ENCODE measurements at regions not wholly inside any gene's neighbourhood (a gene's known extent, or its start where the extent isn't known, plus 50 kb on each side); places are given as distances from the start of the nearest gene placed in this dataset.
"Not testable (repeated sequence)": the region's sequence is repeated elsewhere in the genome, so short reads cannot be mapped to it uniquely, and the experiment has no call there.

GRCh38 chr2:78162202-78162601 lies 640.0 kb upstream of the LRRTM4 start:
- Mint-ChIP-seq H3K27ac (no peak overlapping the region), H3K4me1 (no peaks in the 10 kb centered on the region), H3K9me3 (peaks cover 19% of the 10 kb centered on the region), H3K36me3 (no peaks in the 10 kb centered on the region), H3K4me3 (no peak overlapping the region)
- DNase-seq (ENCODE audit: low spot score in 2 of 2) (no peak), ATAC-seq (no peak)

- H3K27ac Mint-ChIP-seq; H3K4me1 Mint-ChIP-seq; ATAC-seq; H3K4me3 Mint-ChIP-seq; DNase-seq (ENCODE audit: low spot score in 2 of 2); H3K36me3 Mint-ChIP-seq: not testable (repeated sequence)
- peaks cover 17% of the 10 kb centered on the region for H3K9me3 Mint-ChIP-seq
Observed at GRCh38 chr2:78172157-78172556, 650.0 kb upstream of the LRRTM4 start.

DNA sequence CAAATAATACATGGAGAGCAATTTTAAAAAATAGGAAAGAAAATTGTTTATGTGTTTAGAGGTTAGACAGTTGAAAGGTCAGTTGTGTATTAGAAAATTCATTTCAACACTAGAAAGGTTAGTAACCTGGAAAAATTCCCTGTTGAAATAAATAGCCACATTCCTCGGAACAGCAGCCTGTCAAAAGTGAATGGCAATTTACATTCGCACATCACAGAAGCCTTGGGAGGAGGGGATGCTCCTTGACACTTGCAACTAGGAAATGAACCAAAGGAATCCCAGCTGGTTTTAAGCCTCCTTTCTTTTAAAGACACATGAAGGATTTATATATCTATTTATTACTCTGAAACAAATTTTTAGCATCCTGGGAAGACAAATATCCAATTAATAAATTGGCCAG lies 653.5 kb upstream of the LRRTM4 start:
- H3K27ac Mint-ChIP-seq: no peak overlapping the region
- H3K36me3 Mint-ChIP-seq: no peaks in the 10 kb centered on the region
- no peak overlapping the region for H3K4me3 Mint-ChIP-seq
- ATAC-seq (no peak), DNase-seq (ENCODE audit: low spot score in 2 of 2) (no peak)
- H3K9me3 Mint-ChIP-seq: peaks cover 16% of the 10 kb centered on the region
- no peaks in the 10 kb centered on the region for H3K4me1 Mint-ChIP-seq

- H3K27ac Mint-ChIP-seq: no peak overlapping the region
- no peak overlapping the region for H3K4me3 Mint-ChIP-seq
- ATAC-seq (no peak), DNase-seq (ENCODE audit: low spot score in 2 of 2) (no peak)
- peaks cover 3% of the 10 kb centered on the region for H3K9me3 Mint-ChIP-seq
- H3K36me3 Mint-ChIP-seq: no peaks in the 10 kb centered on the region
- H3K4me1 Mint-ChIP-seq: no peaks in the 10 kb centered on the region
Observed at GRCh38 chr2:78201064-78201575, 678.9 kb upstream of the LRRTM4 start.

- H3K4me3 Mint-ChIP-seq: no peak overlapping the region
- ATAC-seq (no peak), DNase-seq (ENCODE audit: low spot score in 2 of 2) (no peak)
- H3K27ac Mint-ChIP-seq: no peak overlapping the region
- no peaks in the 10 kb centered on the region for H3K36me3 Mint-ChIP-seq
- H3K4me1 Mint-ChIP-seq: no peaks in the 10 kb centered on the region
- peaks cover 3% of the 10 kb centered on the region for H3K9me3 Mint-ChIP-seq
Observed at GRCh38 chr2:78202366-78202765, 680.2 kb upstream of the LRRTM4 start.

- no peaks in the 10 kb centered on the region for H3K4me1 Mint-ChIP-seq
- H3K9me3 Mint-ChIP-seq: peaks cover 3% of the 10 kb centered on the region
- DNase-seq (ENCODE audit: low spot score in 2 of 2) (no peak), ATAC-seq (no peak)
- no peak overlapping the region for H3K27ac Mint-ChIP-seq
- no peak overlapping the region for H3K4me3 Mint-ChIP-seq
- no peaks in the 10 kb centered on the region for H3K36me3 Mint-ChIP-seq
Observed at GRCh38 chr2:78202986-78203670, 681.0 kb upstream of the LRRTM4 start.

DNA sequence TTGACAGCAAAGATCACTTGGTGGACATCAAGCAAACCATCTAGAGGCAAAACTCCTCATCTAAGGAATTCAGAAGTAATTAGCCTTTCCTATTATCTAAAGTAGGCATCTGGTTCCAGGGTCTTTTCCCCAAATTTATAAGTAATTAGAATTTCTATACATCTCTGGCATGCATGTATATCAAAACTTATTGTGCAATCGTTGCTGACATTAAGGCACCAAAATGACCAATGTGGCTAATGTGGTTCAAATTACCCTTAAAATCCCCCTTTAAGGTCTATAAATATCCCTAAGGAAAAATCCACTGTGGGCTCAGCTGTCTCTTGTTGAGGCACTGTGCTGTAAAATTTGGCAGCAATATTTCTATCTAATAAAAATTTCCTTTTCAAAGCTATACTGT lies 695.9 kb upstream of the LRRTM4 start:
- H3K4me1 Mint-ChIP-seq: no peaks in the 10 kb centered on the region
- H3K27ac Mint-ChIP-seq: no peak overlapping the region
- DNase-seq (ENCODE audit: low spot score in 2 of 2) (no peak), ATAC-seq (no peak)
- no peaks in the 10 kb centered on the region for H3K36me3 Mint-ChIP-seq
- peaks cover 35% of the 10 kb centered on the region for H3K9me3 Mint-ChIP-seq
- no peak overlapping the region for H3K4me3 Mint-ChIP-seq

DNA sequence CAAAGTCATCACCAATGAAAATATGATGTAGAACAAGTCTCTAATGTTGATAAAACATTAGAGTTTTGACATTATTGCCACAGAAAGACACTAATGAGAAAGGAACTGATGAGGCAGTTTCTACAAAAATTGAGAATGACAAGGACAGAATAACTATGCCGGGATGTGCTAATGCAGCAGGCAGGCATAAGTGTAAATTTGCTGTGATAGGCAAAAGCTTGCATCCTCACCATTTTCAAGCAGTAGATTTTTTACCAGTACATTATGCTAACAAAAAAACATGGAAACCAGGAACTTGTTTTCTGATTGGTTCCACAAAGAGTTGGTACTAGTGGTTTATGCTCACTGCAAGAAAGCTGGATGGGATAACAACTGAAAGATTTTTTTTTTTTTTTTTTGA lies 715.5 kb upstream of the LRRTM4 start:
- no peak for ATAC-seq
- peaks cover 18% of the 10 kb centered on the region for H3K9me3 Mint-ChIP-seq
- H3K4me3 Mint-ChIP-seq: no peak overlapping the region
- DNase-seq (ENCODE audit: low spot score in 2 of 2): no peak
- no peaks in the 10 kb centered on the region for H3K36me3 Mint-ChIP-seq
- no peak overlapping the region for H3K27ac Mint-ChIP-seq
- H3K4me1 Mint-ChIP-seq: no peaks in the 10 kb centered on the region

DNA sequence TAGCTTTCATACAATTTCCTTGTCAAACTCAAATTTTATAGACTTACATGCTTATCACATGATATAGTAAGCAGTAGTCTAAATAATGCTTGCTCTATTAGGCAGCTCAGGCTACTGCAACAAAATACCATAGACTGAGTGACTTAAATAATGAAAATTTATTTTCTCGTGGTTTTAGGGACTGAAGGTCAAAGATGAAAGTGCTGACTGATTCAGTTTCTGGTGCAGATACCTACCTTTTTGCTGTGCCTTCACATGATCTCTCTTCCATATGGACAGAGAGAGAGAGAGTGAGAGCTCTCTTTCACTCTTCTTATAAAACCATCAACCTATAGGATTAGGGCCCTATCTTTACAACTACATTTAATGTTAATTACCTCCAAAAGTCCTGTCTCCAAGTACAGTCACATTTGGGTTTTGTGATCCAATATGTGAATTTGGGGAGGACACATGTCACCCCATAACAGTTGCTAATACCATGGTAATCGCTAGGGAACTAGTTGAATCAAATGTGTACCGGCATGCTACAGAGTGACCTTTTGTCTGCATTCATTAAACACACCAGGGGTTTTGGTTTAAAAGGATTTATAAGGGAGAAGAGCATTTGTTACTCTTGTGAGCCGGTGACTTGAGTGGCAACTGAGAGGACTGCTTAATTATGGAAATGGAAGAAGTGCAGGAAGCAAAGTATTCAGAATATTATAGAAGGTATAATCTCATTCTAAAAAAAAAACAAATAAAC lies 723.4 kb upstream of the LRRTM4 start:
- Mint-ChIP-seq H3K9me3 (peaks cover 8% of the 10 kb centered on the region), H3K4me3 (no peak overlapping the region), H3K27ac (no peak overlapping the region), H3K36me3 (no peaks in the 10 kb centered on the region), H3K4me1 (no peaks in the 10 kb centered on the region)
- DNase-seq (ENCODE audit: low spot score in 2 of 2) (no peak), ATAC-seq (no peak)

DNA sequence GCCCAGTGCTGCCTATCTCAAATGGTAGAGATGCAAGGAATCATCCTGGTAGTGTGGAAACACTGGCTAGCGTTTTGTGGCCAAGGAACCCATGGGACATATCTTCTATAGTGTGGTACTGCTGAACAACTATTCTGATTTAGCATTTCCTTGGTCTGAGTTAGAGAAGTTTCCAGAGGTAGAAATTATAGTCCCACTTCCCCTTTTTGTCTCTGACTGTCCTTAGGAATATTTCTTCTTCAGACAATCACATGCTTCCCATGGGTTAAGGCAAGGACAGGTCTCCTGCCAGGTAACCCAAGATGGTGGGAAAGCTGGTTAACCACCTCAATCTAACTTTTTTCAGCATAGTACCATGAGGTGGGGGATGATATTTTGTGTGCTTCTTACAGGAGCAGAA lies 729.5 kb upstream of the LRRTM4 start:
- DNase-seq (ENCODE audit: low spot score in 2 of 2) (no peak), ATAC-seq (no peak)
- H3K4me3 Mint-ChIP-seq: no peak overlapping the region
- no peak overlapping the region for H3K27ac Mint-ChIP-seq
- no peaks in the 10 kb centered on the region for H3K36me3 Mint-ChIP-seq
- H3K4me1 Mint-ChIP-seq: no peaks in the 10 kb centered on the region
- H3K9me3 Mint-ChIP-seq: peaks cover 18% of the 10 kb centered on the region

DNA sequence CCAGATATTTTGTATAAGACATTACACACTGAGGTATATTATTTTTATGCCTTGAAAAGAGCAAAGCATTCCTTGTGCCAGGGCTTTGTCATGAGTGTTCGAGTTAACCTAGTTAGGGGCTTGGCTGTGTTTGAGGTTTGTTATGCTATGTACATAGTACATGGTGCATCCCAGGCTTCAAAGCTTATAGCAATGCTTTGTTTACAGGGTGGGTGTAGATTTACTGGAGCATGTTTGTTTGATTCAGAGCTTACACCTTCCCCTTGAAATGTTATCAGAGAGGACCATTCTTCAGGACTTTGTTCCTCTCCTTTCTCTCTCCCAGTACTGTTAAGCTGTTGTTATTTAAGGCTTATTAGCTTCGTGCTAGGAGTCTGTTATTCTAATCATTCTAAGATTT lies 738.7 kb upstream of the LRRTM4 start:
- no peak overlapping the region for H3K4me3 Mint-ChIP-seq
- ATAC-seq (no peak), DNase-seq (ENCODE audit: low spot score in 2 of 2) (no peak)
- H3K4me1 Mint-ChIP-seq: no peaks in the 10 kb centered on the region
- H3K9me3 Mint-ChIP-seq: peaks cover 35% of the 10 kb centered on the region
- no peaks in the 10 kb centered on the region for H3K36me3 Mint-ChIP-seq
- H3K27ac Mint-ChIP-seq: no peak overlapping the region

DNA sequence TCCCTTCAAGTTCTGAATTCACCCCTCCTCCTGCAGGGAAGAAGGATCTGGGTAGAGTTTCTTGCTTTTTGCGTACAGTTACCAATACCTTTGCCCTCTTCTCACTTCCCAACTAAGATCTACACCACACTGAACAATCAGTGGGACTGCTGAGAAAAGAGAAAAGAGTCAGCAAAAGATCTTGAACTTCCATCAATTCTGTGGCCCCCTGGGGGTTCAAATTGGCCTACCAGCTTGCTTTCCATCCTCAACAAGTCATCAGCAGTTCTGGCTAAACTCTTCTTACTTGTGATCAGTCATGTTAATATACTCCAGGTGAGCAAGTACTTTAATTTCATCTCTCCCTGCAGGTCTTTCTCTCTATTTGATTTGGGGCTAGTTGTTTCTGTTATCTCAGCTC lies 739.3 kb upstream of the LRRTM4 start:
- Mint-ChIP-seq H3K4me1 (no peaks in the 10 kb centered on the region), H3K9me3 (peaks cover 35% of the 10 kb centered on the region), H3K27ac (no peak overlapping the region), H3K4me3 (no peak overlapping the region), H3K36me3 (no peaks in the 10 kb centered on the region)
- DNase-seq (ENCODE audit: low spot score in 2 of 2) (no peak), ATAC-seq (no peak)

- not testable (repeated sequence) for DNase-seq (ENCODE audit: low spot score in 2 of 2); H3K4me1 Mint-ChIP-seq; H3K36me3 Mint-ChIP-seq; ATAC-seq; H3K27ac Mint-ChIP-seq; H3K4me3 Mint-ChIP-seq
- peaks cover 35% of the 10 kb centered on the region for H3K9me3 Mint-ChIP-seq
Observed at GRCh38 chr2:78262089-78262488, 739.9 kb upstream of the LRRTM4 start.

DNA sequence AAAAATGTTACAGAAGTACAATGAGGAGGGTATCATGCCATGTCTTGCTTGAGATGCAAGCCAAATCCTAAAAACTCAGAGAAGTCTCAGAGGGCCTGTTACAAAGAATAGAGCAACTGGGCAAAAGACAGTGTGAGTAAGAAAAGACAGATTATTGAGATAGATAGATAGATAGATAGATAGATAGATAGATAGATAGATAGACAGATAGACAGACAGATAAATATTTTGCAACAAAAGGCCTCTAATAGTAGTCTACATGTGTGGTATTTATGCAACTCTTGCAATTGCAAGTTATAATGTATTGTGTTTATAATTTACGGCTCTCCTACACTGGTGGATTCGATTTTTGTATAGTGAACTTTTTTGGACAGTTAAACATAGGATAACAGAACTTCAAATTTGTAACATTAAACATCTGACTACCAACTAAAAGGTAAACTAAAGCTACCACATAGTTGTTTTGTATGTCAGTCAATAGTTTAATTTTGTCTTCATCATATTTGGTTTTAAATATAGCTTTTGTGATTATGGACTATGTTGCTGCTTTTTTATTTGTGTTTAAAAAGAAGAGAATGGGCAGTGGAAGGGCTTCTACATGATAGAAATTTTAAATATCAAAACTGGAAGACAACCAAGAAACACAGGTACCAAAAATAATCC lies 740.7 kb upstream of the LRRTM4 start:
- peaks cover 38% of the 10 kb centered on the region for H3K9me3 Mint-ChIP-seq

GRCh38 chr2:78263571-78263970 lies 741.4 kb upstream of the LRRTM4 start:
- Mint-ChIP-seq H3K9me3 (peaks cover 39% of the 10 kb centered on the region), H3K4me3 (no peak overlapping the region)
- ATAC-seq: no peak

More for the DNA sequence above, 740.7 kb upstream of the LRRTM4 start:
- ATAC-seq: no peak
- H3K4me3 Mint-ChIP-seq: no peak overlapping the region
- no peak for DNase-seq (ENCODE audit: low spot score in 2 of 2)
- H3K36me3 Mint-ChIP-seq: no peaks in the 10 kb centered on the region
- H3K4me1 Mint-ChIP-seq: no peaks in the 10 kb centered on the region
- no peak overlapping the region for H3K27ac Mint-ChIP-seq

GRCh38 chr2:78264130-78264529 lies 742.0 kb upstream of the LRRTM4 start:
- H3K36me3 Mint-ChIP-seq: no peaks in the 10 kb centered on the region
- no peak for ATAC-seq

More at GRCh38 chr2:78263571-78263970, 741.4 kb upstream of the LRRTM4 start:
- Mint-ChIP-seq H3K36me3 (no peaks in the 10 kb centered on the region), H3K27ac (no peak overlapping the region), H3K4me1 (no peaks in the 10 kb centered on the region)
- no peak for DNase-seq (ENCODE audit: low spot score in 2 of 2)

More at GRCh38 chr2:78264130-78264529, 742.0 kb upstream of the LRRTM4 start:
- H3K4me3 Mint-ChIP-seq: no peak overlapping the region
- no peak for DNase-seq (ENCODE audit: low spot score in 2 of 2)
- H3K27ac Mint-ChIP-seq: no peak overlapping the region
- H3K4me1 Mint-ChIP-seq: no peaks in the 10 kb centered on the region
- H3K9me3 Mint-ChIP-seq: peaks cover 43% of the 10 kb centered on the region

Data from stimulated activated effector memory CD8-positive, alpha-beta T cell treated with anti-CD3 and anti-CD28 coated beads, Interleukin-12 subunit alpha, Interleukin-12 subunit beta, amount 100 ng/mL, for 72 hours (primary cell).